GM19351 (cell line): ENCODE measurements at regions not wholly inside any gene's neighbourhood (a gene's known extent, or its start where the extent isn't known, plus 50 kb on each side); places are given as distances from the start of the nearest gene placed in this dataset.

Source experiments
- ATAC-seq: cut with Tn5 transposase; IDR thresholded peaks from one replicate; pipeline ENCODE4 v1.9.1; 2021; ENCODE audit warnings: mild to moderate bottlenecking, moderate library complexity; ENCODE audit not compliant: unreplicated experiment

DNA sequence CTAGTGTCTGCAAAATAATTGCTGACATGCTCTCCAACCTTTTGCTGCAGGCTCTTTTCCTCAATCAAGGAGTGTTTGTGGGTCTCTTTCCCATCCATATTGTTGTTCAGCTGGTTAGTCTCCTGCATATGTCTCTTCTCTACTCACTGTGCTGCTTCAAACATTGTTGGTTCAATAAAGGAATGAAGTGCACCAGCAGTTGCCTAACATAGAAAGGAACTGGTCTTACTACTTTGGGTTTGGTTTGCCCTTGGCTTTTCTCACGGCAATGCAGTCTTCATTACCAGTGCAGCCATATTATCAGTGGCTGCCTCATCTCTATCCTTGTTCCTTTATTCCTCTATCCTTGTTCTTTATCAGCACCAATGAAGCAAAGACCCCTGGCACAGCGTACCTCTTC is 169.7 kb upstream of the TPK1 start:
- no peak for ATAC-seq

DNA sequence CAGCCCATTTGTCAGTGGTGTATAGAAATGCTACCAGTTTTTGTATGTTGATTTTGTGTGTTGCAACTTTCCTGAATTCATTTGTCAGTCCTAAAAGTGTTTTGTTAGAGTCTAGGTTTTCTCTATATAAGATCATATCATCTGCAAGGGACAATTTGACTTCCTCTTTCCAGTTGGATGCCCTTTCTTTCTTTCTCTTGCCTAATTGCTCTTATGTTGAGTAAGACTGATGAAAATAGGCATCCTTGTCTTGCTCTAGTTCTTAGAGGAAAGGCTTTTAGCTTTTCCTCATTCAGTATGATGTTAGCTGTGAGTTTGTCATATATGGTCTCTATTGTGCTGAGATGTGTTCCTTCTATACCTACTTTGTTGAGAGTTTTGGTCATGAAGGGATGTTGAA is 161.7 kb upstream of the TPK1 start:
- no peak for ATAC-seq

DNA sequence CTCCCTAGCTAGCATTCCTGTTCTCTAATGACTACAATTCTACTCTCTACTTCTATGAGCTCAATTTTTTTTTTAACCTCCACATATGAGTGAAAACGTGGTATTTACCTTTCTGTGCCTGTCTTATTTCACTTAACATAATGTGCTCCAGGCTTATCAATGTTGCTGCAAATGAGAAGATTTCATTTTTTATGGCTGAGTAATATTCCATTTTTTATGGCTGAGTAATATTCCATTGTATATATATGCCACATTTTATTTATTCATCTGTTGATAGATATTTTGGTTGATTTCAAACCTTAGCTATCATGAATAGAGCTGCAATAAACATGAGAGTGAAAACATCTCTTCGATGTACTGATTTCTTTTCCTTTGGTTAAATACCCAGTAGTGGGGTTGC is 159.6 kb upstream of the TPK1 start:
- ATAC-seq: no peak

DNA sequence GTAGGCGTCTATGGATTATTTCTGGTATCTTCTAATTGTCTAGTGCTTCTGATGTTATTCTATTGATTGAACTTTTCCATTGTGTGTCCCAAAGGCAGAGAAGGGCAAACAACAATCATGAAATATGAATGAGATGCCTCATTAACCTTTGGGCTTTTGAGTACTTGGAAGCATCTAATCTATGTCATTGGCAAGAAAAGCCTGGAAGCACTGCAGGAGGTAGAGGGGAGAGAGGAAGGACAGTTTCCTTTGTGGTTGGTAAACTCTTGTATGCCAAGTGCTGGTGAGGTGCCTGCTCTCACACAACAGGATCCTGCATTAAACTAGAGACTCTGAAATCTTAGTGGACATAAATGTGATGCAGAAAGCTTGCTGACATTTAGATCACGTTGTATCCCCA is 155.2 kb upstream of the TPK1 start:
- ATAC-seq: no peak

DNA sequence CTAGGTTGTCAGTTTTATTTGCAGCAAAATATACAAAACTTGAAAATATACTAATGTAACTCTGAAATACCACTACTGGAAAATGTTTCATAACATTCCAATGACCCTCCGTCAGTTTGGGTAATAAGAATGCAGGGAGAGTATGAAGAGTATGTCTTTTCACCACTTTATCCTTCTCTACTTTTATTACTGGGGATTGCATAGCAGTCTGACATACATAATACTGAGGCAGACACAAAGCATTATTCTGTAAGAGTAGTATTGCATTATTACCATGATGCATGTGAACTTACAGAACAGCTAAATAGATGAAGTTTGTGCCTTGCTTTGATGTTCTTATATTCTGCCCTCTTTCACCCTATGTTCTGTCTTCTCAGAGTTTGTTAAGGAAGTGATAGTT is 151.8 kb upstream of the TPK1 start:
- ATAC-seq: no peak

DNA sequence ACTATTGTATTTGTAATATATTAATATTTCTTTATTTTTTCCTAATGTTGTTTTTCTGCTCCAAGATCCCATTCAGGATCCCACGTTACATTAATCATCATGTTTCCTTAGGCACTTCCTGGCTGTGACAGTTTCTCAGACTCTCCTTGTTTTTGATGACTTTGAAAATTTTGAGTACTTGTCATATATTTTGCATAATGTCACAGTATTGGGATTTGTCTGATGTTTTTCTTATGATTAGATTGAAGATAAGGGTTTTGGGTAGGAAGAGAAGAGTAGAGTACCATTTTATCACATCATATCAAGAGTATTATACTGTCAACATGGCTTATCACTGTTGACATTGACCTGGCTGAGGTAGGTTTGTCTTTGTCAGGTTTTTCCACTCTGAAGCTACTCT is 146.3 kb upstream of the TPK1 start:
- ATAC-seq: no peak

DNA sequence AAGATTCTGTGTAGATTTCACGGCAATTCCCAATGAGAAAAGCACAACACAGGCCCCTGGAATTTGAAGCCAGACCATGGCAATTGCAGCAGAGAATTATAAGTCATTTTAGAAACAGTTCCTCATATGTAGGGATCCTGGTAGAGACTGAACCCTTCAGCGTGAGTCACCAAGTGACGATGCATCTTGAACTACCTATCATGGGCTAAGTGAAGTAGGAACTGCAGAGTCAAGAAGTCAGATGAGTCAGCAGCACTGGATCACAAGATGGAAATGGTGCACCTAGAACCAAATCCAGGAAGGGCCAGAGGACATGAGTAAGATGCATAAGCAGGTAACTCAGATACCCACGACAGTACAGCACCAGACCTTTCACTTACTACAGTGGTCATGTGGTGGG is 140.0 kb upstream of the TPK1 start:
- ATAC-seq: no peak

DNA sequence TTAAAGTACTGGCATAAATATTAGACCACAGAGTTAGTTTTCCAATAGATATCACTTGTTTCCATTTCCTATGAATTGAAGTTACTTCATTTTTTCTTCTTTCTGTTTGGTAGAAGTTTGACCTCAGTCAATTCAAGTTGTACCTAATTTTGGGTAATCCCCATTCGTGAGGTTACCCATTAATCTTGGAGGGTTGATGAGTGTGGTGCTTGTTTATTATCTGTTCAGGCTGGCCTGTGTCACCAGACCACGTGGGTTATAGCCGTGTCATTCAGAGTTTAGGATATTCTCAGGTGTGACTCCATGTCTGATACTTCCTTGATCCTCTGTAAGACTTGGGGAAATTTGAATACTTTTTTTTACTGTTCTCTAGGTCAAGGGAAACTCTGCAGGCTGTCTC is 133.9 kb upstream of the TPK1 start:
- ATAC-seq: no peak

DNA sequence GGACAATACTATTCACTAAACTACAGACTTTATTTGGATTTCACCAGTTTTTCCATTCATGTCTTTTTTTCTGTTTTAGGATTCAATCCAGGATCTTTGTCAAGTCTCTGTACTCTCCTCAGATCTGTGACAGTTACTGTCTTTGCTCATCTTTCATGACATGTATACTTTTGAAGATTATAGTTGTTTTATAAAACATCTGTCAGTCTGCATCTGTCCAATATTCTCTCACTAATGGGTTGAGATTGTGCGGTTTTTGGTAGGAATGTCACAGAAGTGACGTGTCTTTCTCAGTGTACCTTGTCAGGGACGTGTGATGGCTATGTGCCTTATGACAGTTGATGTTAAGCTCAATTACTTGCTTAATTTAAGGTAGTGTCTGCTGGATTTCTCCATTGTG is 124.9 kb upstream of the TPK1 start:
- no peak for ATAC-seq

DNA sequence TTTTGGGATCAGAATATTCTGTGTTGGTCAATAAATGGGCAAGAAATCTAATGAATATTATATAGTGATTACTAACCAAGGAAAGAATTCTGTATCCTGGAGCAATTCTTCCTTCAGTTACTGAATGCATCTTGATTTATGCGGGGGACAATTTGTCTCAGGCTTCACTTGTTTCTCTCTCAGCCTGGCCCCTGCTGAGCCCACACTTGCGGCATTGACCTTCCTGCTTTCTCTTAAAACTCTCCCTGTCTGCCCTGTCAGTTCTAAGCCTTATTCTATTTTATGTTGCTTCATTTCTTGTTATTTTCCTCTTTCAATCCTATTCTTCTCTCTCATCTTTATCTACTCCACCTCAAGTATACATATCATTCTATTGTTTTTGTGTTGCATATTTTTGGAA is 122.1 kb upstream of the TPK1 start:
- no peak for ATAC-seq

DNA sequence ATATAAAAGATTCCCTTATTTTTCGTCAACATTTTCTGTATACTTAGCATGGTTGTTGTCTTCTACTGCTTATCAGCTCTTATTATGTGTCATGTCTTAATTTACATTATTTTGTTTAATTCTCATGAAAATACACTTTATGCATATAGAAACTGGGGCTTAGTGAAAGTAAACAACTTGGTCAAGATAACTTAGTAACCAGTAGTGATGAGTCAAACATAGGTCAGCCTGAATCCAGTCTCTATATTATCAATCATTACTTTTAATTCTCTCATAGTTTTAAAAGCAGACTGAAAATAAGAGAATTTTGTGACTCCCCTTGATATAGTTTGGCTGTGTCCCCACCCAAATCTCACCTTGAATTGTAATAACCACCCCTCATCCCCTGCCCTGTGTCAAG is 119.6 kb upstream of the TPK1 start:
- no peak for ATAC-seq

DNA sequence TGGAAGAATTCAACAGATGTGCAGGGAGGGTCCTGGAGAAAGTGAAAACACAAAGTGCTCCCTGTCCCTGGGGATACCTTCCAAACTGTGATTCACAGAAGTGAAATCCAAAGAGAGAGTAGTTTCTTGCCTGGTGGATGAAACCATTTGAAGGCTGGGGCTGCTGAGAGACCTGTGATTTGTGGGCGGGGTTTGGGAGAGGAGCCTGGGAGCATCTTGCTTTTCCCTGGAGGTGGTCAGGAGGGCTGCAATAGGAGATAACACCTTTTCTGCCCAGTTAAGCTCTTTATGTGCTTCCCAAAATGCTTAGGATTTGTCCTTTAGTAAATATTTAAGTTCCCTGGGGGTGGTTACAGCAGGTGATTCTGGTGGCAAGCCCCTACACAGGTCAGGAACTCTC is 105.3 kb upstream of the TPK1 start:
- no peak for ATAC-seq

DNA sequence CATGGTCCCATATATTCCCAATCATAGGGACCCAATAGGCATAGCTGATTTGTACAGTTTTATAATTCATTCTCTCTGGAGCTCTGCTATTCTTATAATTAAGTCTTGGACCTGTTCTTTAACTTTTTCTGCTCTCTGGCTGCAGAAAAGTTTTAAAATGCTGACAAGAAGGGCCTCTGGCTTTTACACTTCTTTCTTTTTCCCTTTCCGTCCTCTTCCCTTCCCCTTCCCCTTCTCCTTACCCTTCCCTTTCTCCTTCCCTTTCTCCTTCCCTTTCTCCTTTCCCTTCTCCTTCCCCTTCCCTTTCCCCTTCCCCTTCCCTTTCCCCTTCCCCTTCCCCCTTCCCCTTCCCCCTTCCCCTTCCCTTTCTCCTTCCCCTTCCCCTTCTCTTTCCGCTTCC is 101.3 kb upstream of the TPK1 start:
- no peak for ATAC-seq

DNA sequence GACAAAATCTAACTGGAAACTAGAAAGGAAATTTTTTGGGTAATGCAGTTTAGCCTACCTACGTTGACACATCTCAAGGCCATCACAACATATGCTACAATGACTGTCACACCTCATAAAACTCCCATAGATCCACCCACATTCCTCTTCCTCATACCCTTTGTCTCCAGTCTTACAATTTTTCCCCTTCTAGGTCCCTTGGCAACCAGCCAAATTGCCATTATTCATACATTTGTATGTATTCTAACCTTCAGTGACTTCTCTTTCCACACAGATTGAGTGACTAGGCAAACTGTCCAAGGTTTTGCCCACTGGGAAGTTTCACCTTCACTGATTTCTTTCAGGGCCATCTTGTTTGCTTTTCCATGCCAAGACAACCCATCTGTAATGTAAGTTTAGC is 100.5 kb upstream of the TPK1 start:
- no peak for ATAC-seq

DNA sequence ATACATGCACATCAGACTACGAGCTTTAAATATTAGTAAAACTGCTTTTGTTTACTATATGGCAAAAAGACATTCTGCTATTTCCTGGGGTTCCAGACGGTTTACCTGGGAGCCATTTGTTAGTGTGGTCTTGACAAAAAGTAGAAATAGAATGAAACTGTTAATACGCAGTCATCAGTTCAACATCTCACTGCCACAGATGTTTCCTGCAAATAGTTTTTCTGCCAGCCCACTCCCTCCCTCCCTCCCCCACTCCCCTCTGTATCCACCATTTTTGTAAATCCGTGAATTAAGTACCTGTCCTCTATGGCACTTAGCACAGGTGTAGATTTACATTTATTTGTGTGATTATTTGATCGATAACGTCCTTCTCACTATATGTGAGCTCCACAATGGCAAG is 74.6 kb upstream of the TPK1 start:
- no peak for ATAC-seq

DNA sequence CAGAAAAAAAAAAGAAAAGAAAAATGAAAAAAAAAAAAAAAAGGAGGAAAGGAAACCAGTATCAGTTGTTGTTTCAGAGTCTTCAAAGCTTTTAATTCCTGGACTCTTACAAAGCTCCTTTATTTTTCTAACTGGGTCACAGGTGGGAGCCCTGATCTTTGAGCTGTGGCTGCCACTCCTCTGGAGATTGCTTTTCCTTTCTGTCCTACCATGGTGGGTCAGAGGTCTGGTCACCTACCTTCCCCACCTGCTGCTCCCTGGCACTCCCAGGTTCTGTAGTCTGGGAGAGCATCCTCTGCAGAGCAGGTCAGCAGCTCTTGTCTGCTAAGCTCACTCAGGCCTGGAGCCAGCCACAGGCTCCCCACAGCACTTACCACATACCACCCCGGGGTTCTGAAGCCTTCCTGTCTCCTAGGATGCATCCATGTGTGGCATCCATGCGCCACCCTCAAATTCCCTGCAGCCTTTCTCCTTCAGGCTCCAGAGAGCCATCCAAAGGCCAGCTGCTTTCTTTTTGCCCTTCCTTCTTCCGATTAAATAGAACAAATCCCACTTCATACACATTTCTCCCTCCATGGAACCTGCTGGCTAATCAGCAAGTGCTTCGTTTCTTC is 73.2 kb upstream of the TPK1 start:
- peak; percentile 7 for ATAC-seq

DNA sequence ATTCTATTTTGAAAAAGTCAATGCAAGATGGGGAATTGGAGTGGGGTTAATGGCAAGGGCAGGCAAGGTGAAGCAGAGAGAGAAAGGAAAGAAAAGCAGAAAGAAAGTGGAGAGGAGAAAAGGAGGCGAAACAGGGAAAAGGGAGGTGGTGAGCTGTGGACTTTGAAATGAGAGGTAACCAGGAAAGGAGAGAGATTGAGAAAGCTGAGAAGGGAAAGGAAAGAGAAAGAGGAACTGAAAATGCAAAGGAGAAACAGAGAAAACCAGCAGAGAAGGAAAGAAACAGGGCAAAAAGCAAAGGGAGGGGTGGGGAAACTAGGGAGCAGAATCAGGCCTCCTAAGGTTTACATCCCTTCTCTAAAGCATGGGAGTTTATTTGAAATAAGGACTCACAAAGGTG is 72.5 kb upstream of the TPK1 start:
- ATAC-seq: peak; percentile 26

DNA sequence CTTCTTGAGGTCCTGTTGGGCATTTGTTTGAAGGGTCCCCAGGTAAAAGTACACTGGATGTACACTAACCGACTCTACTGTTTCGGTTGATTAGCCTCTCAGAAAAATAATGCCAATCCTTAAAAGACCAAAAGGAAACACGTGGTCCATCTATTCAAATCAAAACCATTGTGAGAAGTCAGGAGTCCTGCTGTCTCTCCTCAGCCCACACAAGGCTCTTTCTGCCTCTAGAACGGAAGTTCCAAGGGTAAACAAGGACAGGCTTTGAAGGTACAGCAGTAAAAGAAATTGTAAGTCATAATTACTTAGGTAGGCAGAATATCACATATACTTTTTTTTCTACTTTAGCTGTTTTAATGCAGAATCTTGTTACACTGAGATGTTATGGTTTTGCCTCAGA is 71.7 kb upstream of the TPK1 start:
- peak; percentile 90 for ATAC-seq

DNA sequence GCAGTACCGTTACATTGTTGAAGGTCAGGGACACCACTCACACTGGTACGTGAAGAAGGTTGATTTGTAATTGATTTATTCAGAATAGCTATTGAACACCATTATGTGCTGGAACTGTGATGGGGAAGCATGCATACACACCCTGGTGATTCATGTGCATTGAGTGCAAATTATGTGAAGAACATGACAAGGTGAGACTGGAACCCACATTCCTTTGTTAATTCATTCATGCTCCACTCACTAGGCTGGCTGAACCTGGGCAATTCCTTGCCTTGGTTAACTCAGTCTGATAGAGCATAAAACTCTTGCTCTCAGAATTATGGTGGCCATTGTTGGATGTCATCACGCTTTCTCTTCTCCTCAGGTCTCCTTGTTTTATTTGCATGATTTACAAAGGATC is 67.3 kb upstream of the TPK1 start:
- no peak for ATAC-seq

DNA sequence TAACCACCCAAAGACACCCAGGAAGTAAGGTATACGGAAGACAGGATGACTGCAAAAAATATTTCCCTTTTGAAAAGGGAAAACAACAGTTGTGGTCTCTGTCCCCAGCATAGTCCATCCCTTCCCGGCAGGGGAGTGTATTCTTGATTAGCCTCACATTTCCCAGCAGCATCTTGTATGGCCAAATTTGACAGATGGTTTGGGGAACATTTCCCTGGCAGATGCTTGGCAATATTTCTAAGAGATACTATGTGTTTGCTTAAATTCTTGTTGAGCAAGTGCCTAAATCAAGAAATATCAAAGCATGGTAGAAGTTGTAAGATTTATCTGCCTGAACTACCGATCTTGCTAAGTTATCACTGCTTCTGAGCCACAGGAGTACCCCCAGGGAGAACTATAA is 56.9 kb upstream of the TPK1 start:
- ATAC-seq: no peak
